ENCODE measurements at regions not wholly inside any gene's neighbourhood (a gene's known extent, or its start where the extent isn't known, plus 50 kb on each side); places are given as distances from the start of the nearest gene placed in this dataset.
A peak's percentile ranks its signal among the peaks of the same experiment; 100 is the strongest.

DNA sequence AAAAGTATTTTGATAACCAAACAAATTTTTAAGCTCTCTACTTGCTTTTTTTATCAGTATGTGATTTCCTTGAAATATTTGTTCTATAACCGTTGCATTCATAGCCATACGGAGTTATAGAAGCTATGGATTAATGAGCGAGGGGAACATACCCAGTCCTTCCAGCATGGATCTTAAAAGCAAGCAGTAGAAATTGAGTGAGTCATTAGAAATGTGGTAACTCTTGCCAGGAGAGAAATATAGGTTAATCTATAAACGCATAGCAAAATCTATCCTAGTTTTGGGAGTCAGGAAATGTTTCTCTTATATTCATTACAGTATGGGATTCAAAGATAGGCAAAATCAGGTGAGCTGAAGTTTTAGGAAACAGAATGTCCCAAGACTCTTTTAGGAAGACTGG, 507.4 kb downstream of the DACH1 start:
- no peaks in the 10 kb centered on the region for H3K79me2 ChIP-seq (ENCODE audit: insufficient read depth, low read length)
- no peaks in the 10 kb centered on the region for H3F3A ChIP-seq (ENCODE audit: insufficient read depth)
- TF ChIP-seq, protein P1, sequence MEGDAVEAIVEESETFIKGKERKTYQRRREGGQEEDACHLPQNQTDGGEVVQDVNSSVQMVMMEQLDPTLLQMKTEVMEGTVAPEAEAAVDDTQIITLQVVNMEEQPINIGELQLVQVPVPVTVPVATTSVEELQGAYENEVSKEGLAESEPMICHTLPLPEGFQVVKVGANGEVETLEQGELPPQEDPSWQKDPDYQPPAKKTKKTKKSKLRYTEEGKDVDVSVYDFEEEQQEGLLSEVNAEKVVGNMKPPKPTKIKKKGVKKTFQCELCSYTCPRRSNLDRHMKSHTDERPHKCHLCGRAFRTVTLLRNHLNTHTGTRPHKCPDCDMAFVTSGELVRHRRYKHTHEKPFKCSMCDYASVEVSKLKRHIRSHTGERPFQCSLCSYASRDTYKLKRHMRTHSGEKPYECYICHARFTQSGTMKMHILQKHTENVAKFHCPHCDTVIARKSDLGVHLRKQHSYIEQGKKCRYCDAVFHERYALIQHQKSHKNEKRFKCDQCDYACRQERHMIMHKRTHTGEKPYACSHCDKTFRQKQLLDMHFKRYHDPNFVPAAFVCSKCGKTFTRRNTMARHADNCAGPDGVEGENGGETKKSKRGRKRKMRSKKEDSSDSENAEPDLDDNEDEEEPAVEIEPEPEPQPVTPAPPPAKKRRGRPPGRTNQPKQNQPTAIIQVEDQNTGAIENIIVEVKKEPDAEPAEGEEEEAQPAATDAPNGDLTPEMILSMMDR (IDR thresholded peaks at IDR 0.05; ENCODE audit: insufficient read depth, low read length, poor library complexity, severe bottlenecking): no peak
- TF ChIP-seq EZH2phosphoT487 (conservative IDR thresholded peaks at IDR 0.05; ENCODE audit: low read length): no peak
- no peak overlapping the region for H3K4me3 ChIP-seq (ENCODE audit: insufficient read depth, low read length, poor library complexity, severe bottlenecking)
- no peak overlapping the region for H3K27ac ChIP-seq (ENCODE audit: low read depth, low read length)
- H3K9me3 ChIP-seq (ENCODE audit: insufficient read depth, low read length): no peaks in the 10 kb centered on the region
- no peaks in the 10 kb centered on the region for H3K9me2 ChIP-seq (replicated peaks; ENCODE audit: insufficient read depth, low read length)
- H3K9ac ChIP-seq (ENCODE audit: low read length): no peak overlapping the region
- no peaks in the 10 kb centered on the region for H4K20me1 ChIP-seq (ENCODE audit: low read depth, low read length)
- H3K36me3 ChIP-seq (ENCODE audit: low read length): no peaks in the 10 kb centered on the region
- no peak overlapping the region for H2AFZ ChIP-seq (ENCODE audit: low read depth, low read length, severe bottlenecking)
- no peaks in the 10 kb centered on the region for H3K27me3 ChIP-seq (ENCODE audit: low read length)
- H3K4me2 ChIP-seq (ENCODE audit: low read depth, low read length, poor library complexity, severe bottlenecking): no peak overlapping the region

GRCh38 chr13:71358218-71358617, 508.8 kb downstream of the DACH1 start:
- no peak overlapping the region for H3K9ac ChIP-seq (ENCODE audit: low read length)
- H3K79me2 ChIP-seq (ENCODE audit: insufficient read depth, low read length): no peaks in the 10 kb centered on the region
- no peaks in the 10 kb centered on the region for H3K36me3 ChIP-seq (ENCODE audit: low read length)
- no peak overlapping the region for H3K4me2 ChIP-seq (ENCODE audit: low read depth, low read length, poor library complexity, severe bottlenecking)
- TF ChIP-seq, protein P1 (IDR thresholded peaks at IDR 0.05; ENCODE audit: insufficient read depth, low read length, poor library complexity, severe bottlenecking): no peak
- no peak for TF ChIP-seq EZH2phosphoT487 (conservative IDR thresholded peaks at IDR 0.05; ENCODE audit: low read length)
- H3K9me3 ChIP-seq (ENCODE audit: insufficient read depth, low read length): no peaks in the 10 kb centered on the region
- no peak overlapping the region for H3K27ac ChIP-seq (ENCODE audit: low read depth, low read length)
- H3F3A ChIP-seq (ENCODE audit: insufficient read depth): no peaks in the 10 kb centered on the region
- no peaks in the 10 kb centered on the region for H3K9me2 ChIP-seq (replicated peaks; ENCODE audit: insufficient read depth, low read length)
- no peak overlapping the region for H3K4me3 ChIP-seq (ENCODE audit: insufficient read depth, low read length, poor library complexity, severe bottlenecking)
- no peaks in the 10 kb centered on the region for H4K20me1 ChIP-seq (ENCODE audit: low read depth, low read length)
- H3K27me3 ChIP-seq (ENCODE audit: low read length): no peaks in the 10 kb centered on the region
- H2AFZ ChIP-seq (ENCODE audit: low read depth, low read length, severe bottlenecking): peak overlapping the region; percentile 41

DNA sequence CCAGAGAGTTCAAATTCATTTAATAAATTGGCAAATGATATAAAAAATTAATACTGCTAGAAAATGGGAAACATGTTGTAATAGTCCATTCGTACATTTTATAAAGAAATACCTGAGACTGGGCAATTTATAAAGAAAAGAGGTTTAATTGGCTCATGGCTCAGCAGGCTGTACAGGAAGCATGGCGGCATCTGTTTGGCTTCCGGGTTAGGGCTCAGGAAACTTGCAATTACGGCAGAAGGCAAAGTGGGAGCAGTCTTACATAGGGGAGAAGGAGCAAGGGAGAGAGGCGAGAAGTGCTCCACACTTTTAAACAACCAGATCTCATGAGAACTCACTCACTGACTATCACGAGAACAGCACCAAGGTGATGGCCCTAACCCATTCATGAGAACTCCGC, 512.0 kb downstream of the DACH1 start:
- no peak overlapping the region for H3K27ac ChIP-seq (ENCODE audit: low read depth, low read length)
- H4K20me1 ChIP-seq (ENCODE audit: low read depth, low read length): no peaks in the 10 kb centered on the region
- no peaks in the 10 kb centered on the region for H3F3A ChIP-seq (ENCODE audit: insufficient read depth)
- no peak for TF ChIP-seq EZH2phosphoT487 (conservative IDR thresholded peaks at IDR 0.05; ENCODE audit: low read length)
- TF ChIP-seq, protein P1 (IDR thresholded peaks at IDR 0.05; ENCODE audit: insufficient read depth, low read length, poor library complexity, severe bottlenecking): no peak
- no peak overlapping the region for H3K4me2 ChIP-seq (ENCODE audit: low read depth, low read length, poor library complexity, severe bottlenecking)
- H3K4me3 ChIP-seq (ENCODE audit: insufficient read depth, low read length, poor library complexity, severe bottlenecking): no peak overlapping the region
- H3K9me3 ChIP-seq (ENCODE audit: insufficient read depth, low read length): no peaks in the 10 kb centered on the region
- no peaks in the 10 kb centered on the region for H3K9me2 ChIP-seq (replicated peaks; ENCODE audit: insufficient read depth, low read length)
- H3K27me3 ChIP-seq (ENCODE audit: low read length): no peaks in the 10 kb centered on the region
- no peak overlapping the region for H3K9ac ChIP-seq (ENCODE audit: low read length)
- no peak overlapping the region for H2AFZ ChIP-seq (ENCODE audit: low read depth, low read length, severe bottlenecking)
- no peaks in the 10 kb centered on the region for H3K79me2 ChIP-seq (ENCODE audit: insufficient read depth, low read length)
- H3K36me3 ChIP-seq (ENCODE audit: low read length): no peaks in the 10 kb centered on the region
